Endothelial cell of umbilical vein (primary cell): ENCODE measurements at regions not wholly inside any gene's neighbourhood (a gene's known extent, or its start where the extent isn't known, plus 50 kb on each side); places are given as distances from the start of the nearest gene placed in this dataset.

Source experiments
- BruUV-seq: library from RNA; stranded (reverse); fragments of 400-500 nt; replicated peaks from 2 replicates; lab custom pipeline; 2021; lab: Mats Ljungman, UMichigan
- CTCF ChIA-PET: fragments of 300-600, 350-600 bp; sonication (Branson Sonifier 250); formaldehyde crosslinking; loops from one replicate; lab custom pipeline; 2021; ENCODE audit warnings: antibody characterized with exemption, inconsistent platforms; lab: Charles Lee
- POLR2A ChIA-PET: fragments of 300-600, 350-600 bp; sonication (Branson Sonifier 250); formaldehyde crosslinking; loops from one replicate; lab custom pipeline; 2021; ENCODE audit warnings: antibody characterized with exemption, inconsistent platforms; lab: Charles Lee
- DNase-seq: peaks from one replicate; pipeline ENCODE4 v3.0.0-alpha.2; 2011; ENCODE audit warnings: low read depth, low spot score
- FAIRE-seq: peaks from 2 replicates; lab custom pipeline; 2011; peaks lifted over from hg19 to GRCh38; lab: Jason Lieb, UNC
- H2AFZ ChIP-seq: 2 replicates; pipeline ENCODE4 v1.6.0; 2012; ENCODE audit warnings: low read depth, low read length, control low read depth, inconsistent platforms
- H3K27ac ChIP-seq: 2 replicates; pipeline ENCODE4 v1.5.1; 2011; ENCODE audit warnings: low read depth, mild to moderate bottlenecking, control low read depth, low read length, moderate library complexity; ENCODE audit not compliant: insufficient read depth
- H3K27me3 ChIP-seq, 2 experiments: 2 replicates each; pipeline versions ENCODE4 v1.6.0 to v1.6.1; 2011; ENCODE audit warnings: low read length in 2 of 2, mixed read lengths in 1 of 2; ENCODE audit not compliant: control insufficient read depth in 2 of 2, insufficient read depth in 2 of 2
- H3K36me3 ChIP-seq, 2 experiments: 2 replicates in 1 of 2; 3 replicates in 1 of 2; pipeline ENCODE4 v1.5.1; 2011; ENCODE audit warnings: low read length in 2 of 2, mild to moderate bottlenecking in 1 of 2, moderate library complexity in 1 of 2; ENCODE audit not compliant: control insufficient read depth in 2 of 2, insufficient read depth in 2 of 2; ENCODE audit errors: extremely low read depth in 1 of 2
- H3K4me1 ChIP-seq: 3 replicates; pipeline ENCODE4 v1.5.1; 2011; ENCODE audit warnings: mild to moderate bottlenecking, low read length; ENCODE audit not compliant: control insufficient read depth, insufficient read depth; ENCODE audit errors: extremely low read depth
- H3K4me2 ChIP-seq: 2 replicates; pipeline ENCODE4 v1.6.1; 2011; ENCODE audit warnings: low read length, control low read depth, mixed read lengths; ENCODE audit not compliant: insufficient read depth
- H3K4me3 ChIP-seq, 3 experiments: fragments of 200-600 bp in 1 of 3; sonication (generic), shearing (Covaris generic) in 1 of 3; replicated peaks in 1 of 3; 2 replicates each; pipeline ENCODE4 v1.5.1; 2011 to 2016; ENCODE audit warnings: control low read depth in 3 of 3, low read length in 3 of 3, mild to moderate bottlenecking in 2 of 3, inconsistent platforms in 1 of 3, low read depth in 1 of 3, moderate library complexity in 1 of 3; ENCODE audit not compliant: insufficient read depth in 1 of 3
- H3K79me2 ChIP-seq: 2 replicates; pipeline ENCODE4 v1.6.0; 2012; ENCODE audit warnings: low read length, inconsistent platforms; ENCODE audit not compliant: control insufficient read depth, insufficient read depth
- H3K9ac ChIP-seq: replicated peaks from 2 replicates; pipeline ENCODE3; 2011; ENCODE audit warnings: low read length, control low read depth; ENCODE audit not compliant: insufficient read depth; ENCODE audit errors: extremely low read depth
- H3K9me1 ChIP-seq: replicated peaks from 3 replicates; pipeline ENCODE4 v1.6.0; 2011; ENCODE audit warnings: mild to moderate bottlenecking, low read length; ENCODE audit not compliant: control insufficient read depth, insufficient read depth; ENCODE audit errors: extremely low read depth
- H3K9me3 ChIP-seq: replicated peaks from 2 replicates; pipeline ENCODE4 v1.5.1; 2012; ENCODE audit warnings: low read length, inconsistent platforms; ENCODE audit not compliant: control insufficient read depth, insufficient read depth
- H4K20me1 ChIP-seq: replicated peaks from 2 replicates; pipeline ENCODE3; 2011; ENCODE audit warnings: mild to moderate bottlenecking, low read length; ENCODE audit not compliant: control insufficient read depth, insufficient read depth; ENCODE audit errors: extremely low read depth
- EZH2 ChIP-seq: IDR thresholded peaks from 2 replicates; pipeline ENCODE4 v1.6.1; 2012; ENCODE audit warnings: borderline replicate concordance, low read depth, mild to moderate bottlenecking, moderate library complexity, low read length, inconsistent platforms; ENCODE audit not compliant: severe bottlenecking
- FOS ChIP-seq: IDR thresholded peaks from 2 replicates; pipeline ENCODE4 v1.6.1; 2011; ENCODE audit warnings: mild to moderate bottlenecking, low read length, moderate library complexity, borderline replicate concordance; ENCODE audit not compliant: insufficient read depth
- GATA2 ChIP-seq: IDR thresholded peaks from 2 replicates; pipeline ENCODE4 v1.7.0; 2011; ENCODE audit warnings: low read depth, mild to moderate bottlenecking, moderate library complexity, mixed read lengths, low read length; ENCODE audit not compliant: insufficient read length, insufficient read depth
- JUN ChIP-seq: IDR thresholded peaks from 2 replicates; pipeline ENCODE4 v1.6.1; 2011; ENCODE audit warnings: borderline replicate concordance, low read depth; ENCODE audit not compliant: insufficient read length, insufficient read depth
- MYC ChIP-seq: IDR thresholded peaks from one replicate; pipeline ENCODE4 v1.6.1; 2011; ENCODE audit warnings: mild to moderate bottlenecking, low read depth, low read length
- POLR2A ChIP-seq: IDR thresholded peaks from 2 replicates; pipeline ENCODE4 v1.6.1; 2012; ENCODE audit warnings: low read depth, mild to moderate bottlenecking, control low read depth, low read length
- POLR2AphosphoS5 ChIP-seq: IDR thresholded peaks from 2 replicates; pipeline ENCODE4 v1.6.1; 2012; ENCODE audit warnings: low read depth, mild to moderate bottlenecking, control low read depth, low read length, moderate library complexity; ENCODE audit not compliant: insufficient read depth
- dilution Hi-C: fragments of 300-500 bp; cut with MboI; formaldehyde crosslinking; loops from one replicate; pipeline ENCODE4 v1.15.0; 2019; ENCODE audit warnings: low sequenced_read_pairs; ENCODE audit not compliant: extremely low pct_ligation_motif_present
- intact Hi-C: fragments of 100-400 bp; cut with micrococcal nuclease; formaldehyde crosslinking; loops from one replicate; pipeline ENCODE4 v1.10.0; 2022
- TF ChIP-seq, protein P1 (sequence below), 2 donors: IDR thresholded peaks; 1 replicate in 1 of 2; 2 replicates in 1 of 2; pipeline ENCODE4 v1.5.1; 2011; ENCODE audit warnings: low read length in 2 of 2, mild to moderate bottlenecking in 2 of 2, moderate library complexity in 2 of 2, control low read depth in 1 of 2, inconsistent platforms in 1 of 2, low read depth in 1 of 2; ENCODE audit not compliant: insufficient read depth in 1 of 2; ENCODE audit errors: extremely low read depth in 1 of 2
- TF ChIP-seq, protein P2 (sequence below): IDR thresholded peaks from 2 replicates; pipeline ENCODE4 v1.6.1; 2011; ENCODE audit not compliant: insufficient read depth, insufficient read length

DNA sequence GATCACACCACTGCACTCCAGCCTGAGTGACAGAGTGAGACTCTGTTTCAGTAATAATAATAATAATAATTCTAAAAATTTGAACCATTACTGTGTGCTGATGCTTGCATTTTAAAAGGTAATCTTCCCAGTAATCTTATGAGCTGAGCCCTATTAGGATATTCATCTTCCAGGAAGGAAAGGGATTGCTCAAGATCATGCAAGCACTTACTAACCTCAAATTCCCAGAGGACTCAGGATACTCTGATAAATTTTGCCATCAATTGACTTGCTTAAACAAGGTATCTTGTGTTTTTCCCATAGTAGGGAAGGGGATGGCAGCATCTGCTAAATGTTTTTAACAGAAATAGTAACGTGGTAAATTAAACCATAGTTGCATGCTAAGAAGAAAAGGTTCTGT lies 176.4 kb upstream of the MRPS30 start:
- no TSS peak for BruUV-seq
- Histone ChIP-seq H3K4me1 (no peaks in the 10 kb centered on the region), H3K9me1 (no peaks in the 10 kb centered on the region), H3K9ac (no peak overlapping the region), H3K4me3 (no peak overlapping the region), H2AFZ (no peak overlapping the region), H3K4me2 (no peak overlapping the region), H4K20me1 (no peaks in the 10 kb centered on the region), H3K79me2 (no peaks in the 10 kb centered on the region), H3K9me3 (no peaks in the 10 kb centered on the region), H3K27ac (no peak overlapping the region), H3K27me3 (no peaks in the 10 kb centered on the region), H3K36me3 (no peaks in the 10 kb centered on the region)
- CTCF ChIA-PET: no interaction called here
- dilution Hi-C loops (no loop called here), intact Hi-C loops (no loop called here)
- no peak for FAIRE-seq
- TF ChIP-seq, protein P1, sequence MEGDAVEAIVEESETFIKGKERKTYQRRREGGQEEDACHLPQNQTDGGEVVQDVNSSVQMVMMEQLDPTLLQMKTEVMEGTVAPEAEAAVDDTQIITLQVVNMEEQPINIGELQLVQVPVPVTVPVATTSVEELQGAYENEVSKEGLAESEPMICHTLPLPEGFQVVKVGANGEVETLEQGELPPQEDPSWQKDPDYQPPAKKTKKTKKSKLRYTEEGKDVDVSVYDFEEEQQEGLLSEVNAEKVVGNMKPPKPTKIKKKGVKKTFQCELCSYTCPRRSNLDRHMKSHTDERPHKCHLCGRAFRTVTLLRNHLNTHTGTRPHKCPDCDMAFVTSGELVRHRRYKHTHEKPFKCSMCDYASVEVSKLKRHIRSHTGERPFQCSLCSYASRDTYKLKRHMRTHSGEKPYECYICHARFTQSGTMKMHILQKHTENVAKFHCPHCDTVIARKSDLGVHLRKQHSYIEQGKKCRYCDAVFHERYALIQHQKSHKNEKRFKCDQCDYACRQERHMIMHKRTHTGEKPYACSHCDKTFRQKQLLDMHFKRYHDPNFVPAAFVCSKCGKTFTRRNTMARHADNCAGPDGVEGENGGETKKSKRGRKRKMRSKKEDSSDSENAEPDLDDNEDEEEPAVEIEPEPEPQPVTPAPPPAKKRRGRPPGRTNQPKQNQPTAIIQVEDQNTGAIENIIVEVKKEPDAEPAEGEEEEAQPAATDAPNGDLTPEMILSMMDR (IDR thresholded peaks at IDR 0.05; ENCODE audit: extremely low read depth in 1 of 2, insufficient read depth in 1 of 2, low read depth in 1 of 2, low read length in 2 of 2): no peak
- TF ChIP-seq POLR2A: no peak
- TF ChIP-seq POLR2AphosphoS5: no peak
- no peak for TF ChIP-seq JUN
- TF ChIP-seq, protein P2, sequence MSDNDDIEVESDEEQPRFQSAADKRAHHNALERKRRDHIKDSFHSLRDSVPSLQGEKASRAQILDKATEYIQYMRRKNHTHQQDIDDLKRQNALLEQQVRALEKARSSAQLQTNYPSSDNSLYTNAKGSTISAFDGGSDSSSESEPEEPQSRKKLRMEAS: no peak
- TF ChIP-seq EZH2: no peak
- no peak for TF ChIP-seq MYC
- TF ChIP-seq GATA2: no peak
- no peak for TF ChIP-seq FOS
- DNase-seq: no peak
- POLR2A ChIA-PET: no interaction called here
